CD14-positive monocyte (primary cell): ENCODE measurements at regions not wholly inside any gene's neighbourhood (a gene's known extent, or its start where the extent isn't known, plus 50 kb on each side); places are given as distances from the start of the nearest gene placed in this dataset.

Experiments used
- DNase-seq, 3 donors: peaks; one replicate each; pipeline ENCODE4 v3.0.0-alpha.2; 2011 to 2022
- H2AFZ ChIP-seq: 2 replicates; pipeline ENCODE4 v1.6.0; 2012; ENCODE audit warnings: mild to moderate bottlenecking, low read depth, low read length, inconsistent platforms; ENCODE audit not compliant: insufficient read depth, poor library complexity, severe bottlenecking
- H3K27ac ChIP-seq, 2 donors: 1 replicate in 1 of 2; 2 replicates in 1 of 2; pipeline ENCODE4 v1.5.1; 2012 to 2013; ENCODE audit warnings: low read length in 2 of 2, control low read depth in 1 of 2, inconsistent platforms in 1 of 2, low read depth in 1 of 2, mild to moderate bottlenecking in 1 of 2
- H3K27me3 ChIP-seq, 2 donors: one replicate each; pipeline versions ENCODE4 v1.6.0 to v1.6.1; 2011 to 2013; ENCODE audit warnings: low read length in 2 of 2; ENCODE audit not compliant: control insufficient read depth in 2 of 2, insufficient read depth in 2 of 2
- H3K36me3 ChIP-seq, 2 donors: replicated peaks in 1 of 2; 1 replicate in 1 of 2; 2 replicates in 1 of 2; pipeline versions ENCODE4 v1.5.1 to v1.6.1; 2012 to 2013; ENCODE audit warnings: low read length in 2 of 2, control low read depth in 1 of 2, inconsistent platforms in 1 of 2, mild to moderate bottlenecking in 1 of 2; ENCODE audit not compliant: insufficient read depth in 2 of 2, control insufficient read depth in 1 of 2
- H3K4me1 ChIP-seq, 2 donors: 1 replicate in 1 of 2; 2 replicates in 1 of 2; pipeline versions ENCODE4 v1.5.1 to v1.6.1; 2012 to 2013; ENCODE audit warnings: low read length in 2 of 2, control low read depth in 1 of 2, inconsistent platforms in 1 of 2, mild to moderate bottlenecking in 1 of 2, moderate library complexity in 1 of 2; ENCODE audit not compliant: insufficient read depth in 2 of 2, control insufficient read depth in 1 of 2
- H3K4me2 ChIP-seq: replicated peaks from 2 replicates; pipeline ENCODE3; 2012; ENCODE audit warnings: low read length, moderate library complexity, mild to moderate bottlenecking; ENCODE audit not compliant: poor library complexity, severe bottlenecking; ENCODE audit errors: extremely low read depth
- H3K4me3 ChIP-seq, 3 experiments: fragments of 200-600 bp in 1 of 3; sonication (generic) in 1 of 3; replicated peaks in 1 of 3; 1 replicate in 2 of 3; 2 replicates in 1 of 3; pipeline ENCODE4 v1.5.1; 2011 to 2013; ENCODE audit warnings: low read length in 3 of 3, mild to moderate bottlenecking in 3 of 3, control low read depth in 2 of 3, low read depth in 2 of 3, inconsistent platforms in 1 of 3, moderate library complexity in 1 of 3
- H3K79me2 ChIP-seq: 2 replicates; pipeline ENCODE4 v1.6.0; 2012; ENCODE audit warnings: mild to moderate bottlenecking, control low read depth, inconsistent platforms, low read length, moderate library complexity; ENCODE audit not compliant: insufficient read depth
- H3K9ac ChIP-seq: 2 replicates; pipeline ENCODE4 v1.6.0; 2017; ENCODE audit warnings: low read length, mild to moderate bottlenecking; ENCODE audit not compliant: insufficient read depth, poor library complexity, severe bottlenecking
- H3K9me3 ChIP-seq, 2 donors: replicated peaks in 1 of 2; 1 replicate in 1 of 2; 2 replicates in 1 of 2; pipeline versions ENCODE4 v1.5.1 to v1.6.1; 2012 to 2013; ENCODE audit warnings: low read length in 2 of 2, control low read depth in 1 of 2; ENCODE audit not compliant: control insufficient read depth in 1 of 2, insufficient read depth in 1 of 2
- H4K20me1 ChIP-seq: 2 replicates; pipeline ENCODE4 v1.6.0; 2012; ENCODE audit warnings: mild to moderate bottlenecking, low read length, control low read depth, moderate library complexity; ENCODE audit not compliant: insufficient read depth
- H3K27ac Mint-ChIP-seq, 7 donors: one replicate each; pipeline ENCODE4 v1.8.0; 2020; ENCODE audit warnings: mild to moderate bottlenecking in 7 of 7, mixed read lengths in 7 of 7, moderate library complexity in 6 of 7, inconsistent platforms in 2 of 7
- H3K27me3 Mint-ChIP-seq, 3 donors: one replicate each; pipeline ENCODE4 v1.8.0; 2021 to 2022; ENCODE audit warnings: low read depth in 3 of 3, mild to moderate bottlenecking in 3 of 3, mixed read lengths in 3 of 3, moderate library complexity in 3 of 3, inconsistent platforms in 1 of 3
- H3K36me3 Mint-ChIP-seq, 2 donors: one replicate each; pipeline ENCODE4 v1.8.0; 2020; ENCODE audit warnings: mixed read lengths in 2 of 2, inconsistent platforms in 1 of 2, mild to moderate bottlenecking in 1 of 2
- H3K4me1 Mint-ChIP-seq: one replicate; pipeline ENCODE4 v1.8.0; 2020; ENCODE audit warnings: mild to moderate bottlenecking, mixed read lengths
- H3K4me3 Mint-ChIP-seq, 2 donors: one replicate each; pipeline ENCODE4 v1.8.0; 2020; ENCODE audit warnings: mild to moderate bottlenecking in 2 of 2, mixed read lengths in 2 of 2, moderate library complexity in 1 of 2
- H3K9me3 Mint-ChIP-seq, 7 donors: one replicate each; pipeline ENCODE4 v1.8.0; 2020 to 2022; ENCODE audit warnings: mixed read lengths in 7 of 7, mild to moderate bottlenecking in 6 of 7, moderate library complexity in 6 of 7, inconsistent platforms in 2 of 7
- CTCF ChIP-seq: fragments of 200-600 bp; IDR thresholded peaks from one replicate; pipeline ENCODE4 v1.8.0; 2022; ENCODE audit warnings: antibody characterized with exemption, mild to moderate bottlenecking
- WGBS: methylation state at CpG from one replicate; pipeline ENCODE4 v1.1.5; 2013; ENCODE audit warnings: missing lambda C conversion rate; ENCODE audit not compliant: insufficient coverage; 5-methylcytosine and 5-hydroxymethylcytosine counted together
- intact Hi-C, 2 donors: fragments of 100-400 bp; cut with micrococcal nuclease; formaldehyde crosslinking; loops; one replicate each; pipeline versions ENCODE4 v1.15.0 to v1.15.1; 2023

GRCh38 chr22:49269928-49270327 lies 557.7 kb downstream of the BRD1 start:
- no peaks in the 10 kb centered on the region for H3K79me2 ChIP-seq
- Mint-ChIP-seq H3K27me3 (peaks cover 11 to 43% (median 21%) of the 10 kb centered on the region in 3 donors), H3K36me3 (no peaks in the 10 kb centered on the region), H3K9me3 (peaks cover 0 to 3% (median 0%) of the 10 kb centered on the region in 7 donors), H3K27ac (no peak overlapping the region), H3K4me1 (no peaks in the 10 kb centered on the region), H3K4me3 (peak overlapping the region in 1 of 2 donors; percentile 33)
- no peaks in the 10 kb centered on the region for H3K4me1 ChIP-seq
- no peak overlapping the region for H3K9ac ChIP-seq
- H3K4me3 ChIP-seq = no peak overlapping the region
- H4K20me1 ChIP-seq = no peaks in the 10 kb centered on the region
- no peaks in the 10 kb centered on the region for H3K9me3 ChIP-seq
- H3K27ac ChIP-seq = no peak overlapping the region
- H3K4me2 ChIP-seq = no peak overlapping the region
- no peak overlapping the region for H2AFZ ChIP-seq
- WGBS = 8% methylated on average over 11 of the region's 11 CpGs
- no peaks in the 10 kb centered on the region for H3K36me3 ChIP-seq
- DNase-seq = no peak
- H3K27me3 ChIP-seq = peaks cover 3 to 14% of the 10 kb centered on the region in 2 donors
- TF ChIP-seq CTCF = no peak
- intact Hi-C loops = no loop called here

- no peaks in the 10 kb centered on the region for H3K36me3 Mint-ChIP-seq
These were observed 558.3 kb downstream of the BRD1 start for GRCh38 chr22:49269371-49269770.

More at GRCh38 chr22:49269371-49269770, 558.3 kb downstream of the BRD1 start:
- Histone ChIP-seq H3K9ac (no peak overlapping the region), H4K20me1 (no peaks in the 10 kb centered on the region), H3K4me1 (no peaks in the 10 kb centered on the region), H3K9me3 (no peaks in the 10 kb centered on the region), H3K27me3 (peaks cover 3 to 14% of the 10 kb centered on the region in 2 donors), H2AFZ (no peak overlapping the region), H3K4me3 (no peak overlapping the region), H3K36me3 (no peaks in the 10 kb centered on the region), H3K4me2 (no peak overlapping the region), H3K79me2 (no peaks in the 10 kb centered on the region), H3K27ac (no peak overlapping the region)
- intact Hi-C loops = no loop called here
- Mint-ChIP-seq H3K9me3 (peaks cover 0 to 3% (median 0%) of the 10 kb centered on the region in 7 donors), H3K27me3 (peaks cover 11 to 44% (median 23%) of the 10 kb centered on the region in 3 donors), H3K27ac (no peak overlapping the region), H3K4me1 (no peaks in the 10 kb centered on the region), H3K4me3 (peak overlapping the region in 1 of 2 donors; percentile 33)
- 20% methylated on average over 3 of the region's 6 CpGs for WGBS
- no peak for DNase-seq
- no peak for TF ChIP-seq CTCF
